Subcutaneous abdominal adipose tissue (tissue), 5 donors: ENCODE measurements at regions not wholly inside any gene's neighbourhood (a gene's known extent, or its start where the extent isn't known, plus 50 kb on each side); places are given as distances from the start of the nearest gene placed in this dataset.

Experiments
- H3K27ac ChIP-seq: one replicate; pipeline ENCODE4 v1.7.0; 2013; ENCODE audit warnings: low read depth, mild to moderate bottlenecking, inconsistent platforms, low read length, moderate library complexity
- H3K27me3 ChIP-seq, 5 donors: one replicate each; pipeline ENCODE4 v1.7.0; 2013; ENCODE audit warnings: low read length in 5 of 5, inconsistent platforms in 1 of 5; ENCODE audit not compliant: control insufficient read depth in 5 of 5, insufficient read depth in 4 of 5
- H3K36me3 ChIP-seq, 5 donors: one replicate each; pipeline ENCODE4 v1.7.0; 2013; ENCODE audit warnings: low read length in 5 of 5; ENCODE audit not compliant: control insufficient read depth in 5 of 5, insufficient read depth in 5 of 5
- H3K4me1 ChIP-seq, 5 donors: one replicate each; pipeline ENCODE4 v1.7.0; 2013; ENCODE audit warnings: low read length in 5 of 5, mild to moderate bottlenecking in 3 of 5, moderate library complexity in 1 of 5; ENCODE audit not compliant: control insufficient read depth in 5 of 5, insufficient read depth in 5 of 5
- H3K4me3 ChIP-seq, 5 donors: one replicate each; pipeline ENCODE4 v1.7.0; 2013; ENCODE audit warnings: low read length in 5 of 5, low read depth in 1 of 5
- H3K9ac ChIP-seq, 5 donors: one replicate each; pipeline ENCODE4 v1.7.0; 2013; ENCODE audit warnings: low read length in 5 of 5, mild to moderate bottlenecking in 4 of 5, moderate library complexity in 3 of 5
- H3K9me3 ChIP-seq, 5 donors: one replicate each; pipeline ENCODE4 v1.7.0; 2013; ENCODE audit warnings: low read length in 5 of 5; ENCODE audit not compliant: control insufficient read depth in 5 of 5
- donor health status: healthy.
- donor health status: healthy.
- donor health status: healthy.
- donor health status: healthy.
- donor health status: healthy.

DNA sequence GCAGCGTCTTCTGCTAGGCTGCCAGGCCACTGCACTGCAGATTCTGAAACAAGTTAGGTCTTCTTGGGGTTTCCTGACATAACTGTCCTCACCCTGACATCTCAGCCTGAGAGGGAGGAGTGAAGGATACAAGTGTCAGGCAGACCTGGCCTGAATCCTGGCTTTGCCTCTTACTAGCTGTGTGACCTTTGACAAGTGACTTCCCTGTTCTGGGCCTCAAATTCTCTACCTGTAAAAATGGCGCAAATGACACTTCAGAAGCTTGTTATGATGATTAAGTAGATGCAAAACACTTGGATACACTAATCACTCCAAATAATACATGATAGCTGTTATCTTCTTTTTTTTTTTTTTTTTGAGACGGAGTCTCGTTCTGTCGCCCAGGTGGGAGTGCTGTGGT, 119.2 kb upstream of the BOD1 start:
- Histone ChIP-seq H3K27me3 (peaks cover 0 to 3% (median 0%) of the 10 kb centered on the region in 5 donors), H3K9ac (no peak overlapping the region), H3K9me3 (no peaks in the 10 kb centered on the region), H3K36me3 (no peaks in the 10 kb centered on the region), H3K27ac (no peak overlapping the region), H3K4me1 (no peaks in the 10 kb centered on the region), H3K4me3 (no peak overlapping the region)

DNA sequence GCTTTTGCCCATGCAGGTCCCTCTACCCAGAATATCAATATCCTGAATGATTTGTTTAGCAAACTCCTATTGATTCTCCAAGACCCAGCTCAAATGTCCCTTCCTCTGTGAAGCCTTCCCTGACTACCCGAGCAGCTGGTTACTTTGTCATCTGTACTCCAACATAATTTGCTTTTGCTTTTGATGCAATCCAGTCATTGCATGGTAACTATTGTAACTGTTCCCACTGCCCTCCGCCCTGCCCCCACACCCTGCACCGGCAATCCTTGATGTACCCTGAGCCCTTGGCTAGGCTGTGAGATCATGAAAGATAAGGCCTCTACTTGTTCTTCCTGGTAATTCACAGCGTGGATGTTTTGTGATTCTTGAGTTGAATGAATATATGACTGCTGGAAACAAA, 119.9 kb upstream of the BOD1 start:
- no peaks in the 10 kb centered on the region for H3K9me3 ChIP-seq
- H3K4me1 ChIP-seq, result no peaks in the 10 kb centered on the region
- H3K27ac ChIP-seq, result no peak overlapping the region
- no peak overlapping the region for H3K9ac ChIP-seq
- peaks cover 0 to 3% (median 0%) of the 10 kb centered on the region in 5 donors for H3K27me3 ChIP-seq
- no peaks in the 10 kb centered on the region for H3K36me3 ChIP-seq
- H3K4me3 ChIP-seq, result no peak overlapping the region

DNA sequence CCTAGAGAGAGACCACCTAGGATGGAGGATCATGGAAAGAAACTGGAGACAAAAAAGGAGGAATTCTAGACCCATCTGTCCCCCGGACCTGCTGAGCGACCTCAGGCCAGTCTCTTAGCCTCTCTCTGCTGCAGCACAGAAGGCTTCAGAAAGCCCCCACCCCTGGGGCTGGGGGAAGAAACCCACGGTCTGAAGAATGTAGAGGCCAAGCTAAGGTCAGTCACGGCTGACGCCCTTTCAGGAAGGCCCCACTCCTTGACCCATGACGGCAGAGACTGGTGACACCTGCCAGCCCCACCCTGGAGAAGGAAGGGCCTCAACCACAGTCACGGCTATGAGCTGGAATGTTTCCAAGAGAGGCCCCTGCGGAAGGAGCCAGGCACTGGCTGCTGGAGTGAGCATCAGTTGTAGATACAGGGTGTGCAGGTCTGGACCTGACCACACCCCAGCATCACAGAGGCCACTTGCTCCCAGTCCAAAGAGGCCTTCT, 120.5 kb upstream of the BOD1 start:
- Histone ChIP-seq H3K27me3 (peaks cover 0 to 3% (median 0%) of the 10 kb centered on the region in 5 donors), H3K9ac (no peak overlapping the region), H3K27ac (no peak overlapping the region), H3K9me3 (no peaks in the 10 kb centered on the region), H3K4me1 (peaks cover 0 to 3% (median 0%) of the 10 kb centered on the region in 5 donors), H3K4me3 (no peak overlapping the region), H3K36me3 (no peaks in the 10 kb centered on the region)

DNA sequence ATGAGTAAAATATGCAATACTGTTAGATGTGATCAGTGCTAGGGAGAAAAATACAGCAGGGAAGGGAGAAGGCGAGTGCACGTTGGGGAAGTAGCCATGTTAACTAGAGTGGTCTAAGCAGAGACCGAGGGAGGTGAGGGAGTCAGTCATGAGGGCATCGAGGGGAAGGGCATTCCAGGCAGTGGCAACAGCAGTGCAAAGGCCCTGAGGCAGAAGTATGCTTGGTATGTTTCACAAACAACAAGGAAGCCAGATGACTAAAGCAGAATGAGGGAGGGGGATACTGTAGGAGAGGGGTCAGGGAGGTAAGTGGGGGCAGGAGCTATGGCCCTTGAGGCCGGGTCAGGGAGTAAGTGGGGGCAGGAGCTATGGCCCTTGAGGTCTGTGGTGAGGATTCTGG, 123.3 kb upstream of the BOD1 start:
- H3K27ac ChIP-seq, result no peak overlapping the region
- peaks cover 0 to 6% (median 0%) of the 10 kb centered on the region in 5 donors for H3K4me1 ChIP-seq
- peaks cover 0 to 3% (median 0%) of the 10 kb centered on the region in 5 donors for H3K27me3 ChIP-seq
- no peaks in the 10 kb centered on the region for H3K9me3 ChIP-seq
- H3K36me3 ChIP-seq, result no peaks in the 10 kb centered on the region
- H3K9ac ChIP-seq, result no peak overlapping the region
- no peak overlapping the region for H3K4me3 ChIP-seq

DNA sequence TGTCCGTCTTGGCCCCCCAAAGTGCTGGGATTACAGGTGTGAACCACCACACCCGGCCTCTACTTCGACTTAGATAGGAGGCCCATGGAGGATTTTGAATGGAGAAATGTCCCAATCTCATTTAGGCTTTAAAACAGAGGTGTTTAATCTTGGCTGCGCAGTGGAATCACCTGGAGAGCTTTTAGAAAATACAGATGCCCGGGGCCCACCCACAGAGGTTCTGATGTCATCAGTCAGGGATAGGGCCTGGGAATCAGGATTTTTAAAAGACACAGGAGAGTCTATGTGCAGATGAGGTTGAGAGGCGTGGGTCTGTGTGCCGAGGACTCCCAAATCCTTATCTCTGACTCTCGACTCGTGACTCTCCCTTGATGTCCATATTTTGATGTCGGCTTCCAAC, 124.0 kb upstream of the BOD1 start:
- Histone ChIP-seq H3K9me3 (no peaks in the 10 kb centered on the region), H3K4me3 (no peak overlapping the region)

GRCh38 chr5:173741087-173741486, 124.6 kb upstream of the BOD1 start:
- no peaks in the 10 kb centered on the region for H3K9me3 ChIP-seq
- H3K27me3 ChIP-seq, result no peaks in the 10 kb centered on the region
- no peak overlapping the region for H3K27ac ChIP-seq
- H3K4me1 ChIP-seq, result peaks cover 0 to 11% (median 3%) of the 10 kb centered on the region in 5 donors
- no peak overlapping the region for H3K4me3 ChIP-seq
- H3K36me3 ChIP-seq, result no peaks in the 10 kb centered on the region
- no peak overlapping the region for H3K9ac ChIP-seq

More for the DNA sequence above, 124.0 kb upstream of the BOD1 start:
- Histone ChIP-seq H3K9ac (no peak overlapping the region), H3K4me1 (peaks cover 0 to 10% (median 3%) of the 10 kb centered on the region in 5 donors), H3K36me3 (no peaks in the 10 kb centered on the region), H3K27me3 (no peaks in the 10 kb centered on the region), H3K27ac (no peak overlapping the region)

- Histone ChIP-seq H3K4me3 (no peak overlapping the region), H3K9ac (no peak overlapping the region), H3K36me3 (no peaks in the 10 kb centered on the region), H3K27ac (no peak overlapping the region), H3K9me3 (no peaks in the 10 kb centered on the region), H3K27me3 (no peaks in the 10 kb centered on the region), H3K4me1 (peaks cover 0 to 11% (median 3%) of the 10 kb centered on the region in 5 donors)
Measured at GRCh38 chr5:173741729-173742431, 125.4 kb upstream of the BOD1 start.

DNA sequence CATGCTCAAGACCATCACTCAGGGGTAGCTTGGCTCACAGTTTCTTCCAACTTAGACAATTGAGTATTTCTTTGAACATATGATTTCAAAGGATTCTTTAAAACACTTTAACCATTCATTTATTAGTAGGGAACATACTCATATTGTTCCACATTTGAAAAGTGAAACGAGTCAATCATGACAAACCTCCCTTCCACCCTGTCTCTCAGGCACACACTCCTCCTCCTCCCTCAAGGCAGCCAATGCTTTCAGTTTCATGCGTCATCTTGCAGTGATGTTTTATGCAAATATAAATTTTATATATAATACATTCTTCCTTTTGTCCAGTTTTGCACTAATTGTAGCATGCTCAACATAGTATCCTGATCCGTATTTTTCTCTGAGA, 126.0 kb upstream of the BOD1 start:
- H3K36me3 ChIP-seq, result no peaks in the 10 kb centered on the region
- peaks cover 0 to 11% (median 3%) of the 10 kb centered on the region in 5 donors for H3K4me1 ChIP-seq
- no peak overlapping the region for H3K4me3 ChIP-seq
- H3K27ac ChIP-seq, result no peak overlapping the region
- no peaks in the 10 kb centered on the region for H3K9me3 ChIP-seq
- H3K27me3 ChIP-seq, result no peaks in the 10 kb centered on the region
- no peak overlapping the region for H3K9ac ChIP-seq

DNA sequence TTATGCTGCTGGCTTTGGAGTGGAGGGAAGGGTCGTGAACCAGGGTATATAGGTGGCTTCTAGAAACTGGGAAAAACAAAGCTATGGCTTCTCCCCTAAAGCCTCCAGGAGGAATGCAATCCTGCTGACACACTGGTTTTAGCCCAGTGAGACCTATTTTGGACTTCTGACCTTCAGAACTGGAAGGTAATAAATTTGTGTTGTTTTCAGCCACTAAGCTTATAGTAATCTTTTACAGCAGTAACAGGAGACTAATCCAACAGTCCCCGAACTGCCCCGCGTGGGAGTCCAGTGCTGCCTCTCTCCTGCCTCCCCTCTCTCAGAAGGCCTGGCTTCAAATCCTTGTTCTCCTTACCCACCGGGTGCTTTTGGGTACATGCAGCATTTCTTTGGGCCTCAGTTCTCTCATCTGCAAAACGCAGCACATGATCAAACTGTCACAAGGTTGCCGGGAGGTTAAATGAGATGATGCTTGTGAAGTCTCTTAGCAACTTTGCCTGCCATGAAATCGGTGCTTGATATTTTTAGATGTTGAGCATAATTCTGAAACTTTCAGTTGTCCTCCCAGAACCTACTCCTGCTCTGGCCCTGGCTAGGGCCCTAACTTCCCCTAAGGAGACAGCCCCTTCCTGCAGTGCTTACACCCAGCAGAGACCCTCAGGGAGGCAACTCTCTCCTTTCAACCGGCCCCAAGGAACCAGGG, 127.3 kb upstream of the BOD1 start:
- no peaks in the 10 kb centered on the region for H3K27me3 ChIP-seq
- H3K4me1 ChIP-seq, result peaks cover 0 to 11% (median 3%) of the 10 kb centered on the region in 5 donors
- no peaks in the 10 kb centered on the region for H3K9me3 ChIP-seq
- H3K36me3 ChIP-seq, result no peaks in the 10 kb centered on the region
- H3K4me3 ChIP-seq, result no peak overlapping the region
- no peak overlapping the region for H3K27ac ChIP-seq
- H3K9ac ChIP-seq, result no peak overlapping the region

DNA sequence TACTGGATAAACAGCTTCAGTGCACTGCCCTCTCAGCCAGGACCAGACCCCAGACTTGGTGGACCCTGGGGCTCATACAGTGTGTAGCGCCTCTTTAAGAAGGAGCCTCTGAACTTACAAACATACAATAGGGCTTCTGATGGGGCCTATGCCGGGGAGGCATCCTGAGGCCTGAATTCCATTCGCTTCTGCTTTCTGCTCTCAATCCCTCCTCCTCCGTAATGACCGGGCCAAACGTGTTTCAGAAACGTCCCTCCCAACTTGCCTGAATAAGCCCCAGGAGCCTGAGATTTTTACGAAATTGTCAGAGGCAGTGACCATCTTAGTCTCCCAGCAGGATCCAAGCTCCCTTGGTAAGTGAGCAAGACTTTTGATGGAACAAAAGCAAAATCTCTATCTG, 128.1 kb upstream of the BOD1 start:
- Histone ChIP-seq H3K27me3 (no peaks in the 10 kb centered on the region), H3K36me3 (no peaks in the 10 kb centered on the region), H3K9ac (no peak overlapping the region), H3K4me1 (peaks cover 0 to 11% (median 3%) of the 10 kb centered on the region in 5 donors), H3K27ac (no peak overlapping the region), H3K4me3 (no peak overlapping the region), H3K9me3 (no peaks in the 10 kb centered on the region)
